ENCODE measurements at regions not wholly inside any gene's neighbourhood (a gene's known extent, or its start where the extent isn't known, plus 50 kb on each side); places are given as distances from the start of the nearest gene placed in this dataset.

DNA sequence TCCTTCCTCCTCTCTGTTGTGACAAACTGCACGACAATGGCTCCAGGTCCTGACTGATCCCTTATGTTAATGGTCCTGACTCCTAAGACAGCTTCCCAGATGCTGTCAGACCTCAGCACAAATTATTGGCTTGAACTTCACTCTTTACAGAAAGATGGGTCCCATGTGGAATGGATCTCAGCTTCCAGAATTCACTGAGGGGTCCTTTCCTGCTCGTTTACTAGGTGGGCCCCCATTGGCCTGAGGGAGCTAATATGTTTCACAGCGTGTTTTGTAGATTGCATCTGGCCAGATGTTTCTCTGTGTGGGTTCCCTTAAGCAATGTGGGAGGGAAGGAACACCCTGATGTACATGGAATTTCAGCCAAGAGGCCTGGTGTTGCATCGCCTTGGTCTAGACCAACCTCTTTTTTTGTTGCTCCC is 826.6 kb downstream of the MAFB start:
- no peaks in the 10 kb centered on the region for H3K36me3 ChIP-seq (ENCODE audit: low read length)
- H2AFZ ChIP-seq (ENCODE audit: low read depth, low read length, severe bottlenecking) = no peak overlapping the region
- no peaks in the 10 kb centered on the region for H3K27me3 ChIP-seq (ENCODE audit: low read length)
- no peaks in the 10 kb centered on the region for H3K9me3 ChIP-seq (ENCODE audit: insufficient read depth, low read length)
- no peaks in the 10 kb centered on the region for H3F3A ChIP-seq (ENCODE audit: insufficient read depth)
- no peak overlapping the region for H3K4me3 ChIP-seq (ENCODE audit: insufficient read depth, low read length, poor library complexity, severe bottlenecking)
- peaks cover 5% of the 10 kb centered on the region; the same call in 1 of the 2 replicates for H3K9me2 ChIP-seq (replicated peaks; ENCODE audit: insufficient read depth, low read length)
- TF ChIP-seq, protein P1, sequence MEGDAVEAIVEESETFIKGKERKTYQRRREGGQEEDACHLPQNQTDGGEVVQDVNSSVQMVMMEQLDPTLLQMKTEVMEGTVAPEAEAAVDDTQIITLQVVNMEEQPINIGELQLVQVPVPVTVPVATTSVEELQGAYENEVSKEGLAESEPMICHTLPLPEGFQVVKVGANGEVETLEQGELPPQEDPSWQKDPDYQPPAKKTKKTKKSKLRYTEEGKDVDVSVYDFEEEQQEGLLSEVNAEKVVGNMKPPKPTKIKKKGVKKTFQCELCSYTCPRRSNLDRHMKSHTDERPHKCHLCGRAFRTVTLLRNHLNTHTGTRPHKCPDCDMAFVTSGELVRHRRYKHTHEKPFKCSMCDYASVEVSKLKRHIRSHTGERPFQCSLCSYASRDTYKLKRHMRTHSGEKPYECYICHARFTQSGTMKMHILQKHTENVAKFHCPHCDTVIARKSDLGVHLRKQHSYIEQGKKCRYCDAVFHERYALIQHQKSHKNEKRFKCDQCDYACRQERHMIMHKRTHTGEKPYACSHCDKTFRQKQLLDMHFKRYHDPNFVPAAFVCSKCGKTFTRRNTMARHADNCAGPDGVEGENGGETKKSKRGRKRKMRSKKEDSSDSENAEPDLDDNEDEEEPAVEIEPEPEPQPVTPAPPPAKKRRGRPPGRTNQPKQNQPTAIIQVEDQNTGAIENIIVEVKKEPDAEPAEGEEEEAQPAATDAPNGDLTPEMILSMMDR (IDR thresholded peaks at IDR 0.05; ENCODE audit: insufficient read depth, low read length, poor library complexity, severe bottlenecking) = no peak
- TF ChIP-seq EZH2phosphoT487 (conservative IDR thresholded peaks at IDR 0.05; ENCODE audit: low read length) = no peak
- H3K9ac ChIP-seq (ENCODE audit: low read length) = no peak overlapping the region
- no peaks in the 10 kb centered on the region for H3K79me2 ChIP-seq (ENCODE audit: insufficient read depth, low read length)
- H4K20me1 ChIP-seq (ENCODE audit: low read depth, low read length) = no peaks in the 10 kb centered on the region
- H3K4me2 ChIP-seq (ENCODE audit: low read depth, low read length, poor library complexity, severe bottlenecking) = no peak overlapping the region
- H3K27ac ChIP-seq (ENCODE audit: low read depth, low read length) = no peak overlapping the region

DNA sequence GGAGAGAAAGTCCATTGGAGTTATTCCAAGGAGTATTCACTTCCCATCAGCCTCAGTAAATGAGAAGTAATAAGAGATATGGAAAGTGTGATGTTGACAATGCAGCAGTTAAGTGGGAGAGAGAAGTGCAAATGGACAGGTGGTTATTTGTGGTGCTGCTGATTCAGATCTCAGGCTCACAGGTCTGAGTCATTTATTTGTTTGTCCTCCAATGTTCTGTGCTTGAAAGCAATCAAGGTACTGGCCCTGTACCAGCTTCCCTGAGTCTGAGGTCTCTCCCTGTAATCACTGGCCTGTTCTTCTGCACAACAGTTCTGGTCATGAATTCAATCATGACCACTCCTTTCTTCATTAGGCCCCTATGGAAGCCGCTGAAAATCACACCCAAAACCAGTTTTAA is 827.7 kb downstream of the MAFB start:
- Histone ChIP-seq H2AFZ (ENCODE audit: low read depth, low read length, severe bottlenecking) (no peak overlapping the region), H3K4me2 (ENCODE audit: low read depth, low read length, poor library complexity, severe bottlenecking) (no peak overlapping the region), H3K27me3 (ENCODE audit: low read length) (no peaks in the 10 kb centered on the region), H3K36me3 (ENCODE audit: low read length) (no peaks in the 10 kb centered on the region), H3F3A (ENCODE audit: insufficient read depth) (no peaks in the 10 kb centered on the region), H4K20me1 (ENCODE audit: low read depth, low read length) (no peaks in the 10 kb centered on the region), H3K9ac (ENCODE audit: low read length) (no peak overlapping the region), H3K9me2 (replicated peaks; ENCODE audit: insufficient read depth, low read length) (peaks cover 5% of the 10 kb centered on the region; the same call in 1 of the 2 replicates), H3K27ac (ENCODE audit: low read depth, low read length) (no peak overlapping the region), H3K4me3 (ENCODE audit: insufficient read depth, low read length, poor library complexity, severe bottlenecking) (no peak overlapping the region), H3K79me2 (ENCODE audit: insufficient read depth, low read length) (no peaks in the 10 kb centered on the region), H3K9me3 (ENCODE audit: insufficient read depth, low read length) (no peaks in the 10 kb centered on the region)
- TF ChIP-seq, protein P1 (IDR thresholded peaks at IDR 0.05; ENCODE audit: insufficient read depth, low read length, poor library complexity, severe bottlenecking) = no peak
- TF ChIP-seq EZH2phosphoT487 (conservative IDR thresholded peaks at IDR 0.05; ENCODE audit: low read length) = no peak

DNA sequence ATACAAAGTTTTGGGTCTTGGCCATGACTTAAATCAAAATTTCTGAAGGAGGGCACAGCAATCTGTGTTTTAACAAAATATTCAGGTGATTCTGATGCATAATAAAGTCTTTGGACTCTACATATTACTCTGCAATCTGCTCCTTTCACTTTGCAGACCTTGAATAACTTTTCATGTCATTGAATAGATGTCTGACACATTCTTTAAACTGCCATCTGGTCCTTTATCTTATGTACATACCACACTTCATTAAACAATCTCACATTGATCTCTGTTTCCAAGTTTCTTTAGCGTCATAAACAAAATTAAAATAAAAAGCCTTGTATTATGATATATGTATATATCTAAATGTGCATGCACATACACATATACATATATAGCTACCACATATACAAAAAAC is 831.2 kb downstream of the MAFB start:
- H3K9me2 ChIP-seq (replicated peaks; ENCODE audit: insufficient read depth, low read length) = peaks cover 5% of the 10 kb centered on the region; the same call in 1 of the 2 replicates
- H3K9ac ChIP-seq (ENCODE audit: low read length) = no peak overlapping the region
- H3K4me3 ChIP-seq (ENCODE audit: insufficient read depth, low read length, poor library complexity, severe bottlenecking) = no peak overlapping the region
- H2AFZ ChIP-seq (ENCODE audit: low read depth, low read length, severe bottlenecking) = no peak overlapping the region
- H3K27ac ChIP-seq (ENCODE audit: low read depth, low read length) = no peak overlapping the region
- no peaks in the 10 kb centered on the region for H3K9me3 ChIP-seq (ENCODE audit: insufficient read depth, low read length)
- no peak overlapping the region for H3K4me2 ChIP-seq (ENCODE audit: low read depth, low read length, poor library complexity, severe bottlenecking)
- TF ChIP-seq, protein P1 (IDR thresholded peaks at IDR 0.05; ENCODE audit: insufficient read depth, low read length, poor library complexity, severe bottlenecking) = no peak
- TF ChIP-seq EZH2phosphoT487 (conservative IDR thresholded peaks at IDR 0.05; ENCODE audit: low read length) = no peak
- H3F3A ChIP-seq (ENCODE audit: insufficient read depth) = no peaks in the 10 kb centered on the region
- no peaks in the 10 kb centered on the region for H3K27me3 ChIP-seq (ENCODE audit: low read length)
- H3K79me2 ChIP-seq (ENCODE audit: insufficient read depth, low read length) = no peaks in the 10 kb centered on the region
- no peaks in the 10 kb centered on the region for H3K36me3 ChIP-seq (ENCODE audit: low read length)
- no peaks in the 10 kb centered on the region for H4K20me1 ChIP-seq (ENCODE audit: low read depth, low read length)

Data from SU-DHL-6 (cell line).